Ureter (tissue), 1 donor: ENCODE measurements at regions not wholly inside any gene's neighbourhood (a gene's known extent, or its start where the extent isn't known, plus 50 kb on each side); places are given as distances from the start of the nearest gene placed in this dataset.

Source experiments
- DNase-seq: peaks from one replicate; pipeline ENCODE4 v3.0.0-alpha.2; 2020; ENCODE audit warnings: low spot score
- donor health status: DM: yes; HTN: yes; CAD: no.

GRCh38 chr9:135309763-135310125 is 169.8 kb upstream of the PPP1R26 start:
- no peak for DNase-seq

DNA sequence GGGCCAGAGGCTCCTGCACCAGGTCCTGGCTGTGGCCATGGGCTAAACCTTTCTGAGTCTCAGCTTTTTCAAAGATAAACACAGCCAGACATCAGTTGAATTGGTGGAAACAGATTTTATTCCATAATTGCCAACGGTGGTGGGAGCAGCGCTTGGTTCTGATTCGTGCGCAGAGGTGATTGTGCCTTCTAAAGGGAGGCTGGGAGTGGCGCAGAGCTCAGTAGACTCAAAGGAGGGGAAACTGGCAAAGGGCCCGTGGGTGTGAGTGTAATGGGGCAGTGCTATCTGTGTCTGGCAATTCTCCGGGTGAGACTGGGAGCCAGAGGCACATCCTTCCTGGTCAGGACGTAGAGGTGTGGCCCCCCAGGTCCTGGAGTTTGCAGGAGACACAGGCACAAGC is 169.4 kb upstream of the PPP1R26 start:
- DNase-seq = no peak

DNA sequence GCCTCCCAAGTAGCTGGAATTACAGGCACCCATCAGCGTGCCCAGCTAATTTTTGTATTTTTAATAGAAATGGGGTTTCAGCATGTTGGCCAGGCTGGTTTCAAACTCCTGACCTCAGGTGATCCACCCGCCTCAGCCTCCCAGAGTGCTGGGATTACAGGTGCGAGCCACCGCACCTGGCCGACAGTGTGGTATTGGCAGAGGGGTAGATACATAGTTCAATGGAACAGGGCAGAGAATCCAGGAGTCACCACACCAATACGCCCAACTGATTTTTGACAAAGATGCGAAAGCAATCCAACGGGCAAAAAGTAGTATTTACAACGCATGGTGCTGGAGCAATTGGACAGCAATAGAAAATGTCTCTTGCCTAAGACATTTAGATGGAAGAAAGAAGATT is 164.0 kb upstream of the PPP1R26 start:
- peak; percentile 6 for DNase-seq

- peak; percentile 19 for DNase-seq
Measured at GRCh38 chr9:135320331-135320730, 159.3 kb upstream of the PPP1R26 start.

GRCh38 chr9:135320943-135321342 is 158.6 kb upstream of the PPP1R26 start:
- peak; percentile 24 for DNase-seq

GRCh38 chr9:135321580-135321979 is 158.0 kb upstream of the PPP1R26 start:
- DNase-seq = peak; percentile 29

- no peak for DNase-seq
Measured at GRCh38 chr9:135324329-135324728, 155.3 kb upstream of the PPP1R26 start.

- DNase-seq = no peak
Measured at GRCh38 chr9:135326141-135326540, 153.4 kb upstream of the PPP1R26 start.

DNA sequence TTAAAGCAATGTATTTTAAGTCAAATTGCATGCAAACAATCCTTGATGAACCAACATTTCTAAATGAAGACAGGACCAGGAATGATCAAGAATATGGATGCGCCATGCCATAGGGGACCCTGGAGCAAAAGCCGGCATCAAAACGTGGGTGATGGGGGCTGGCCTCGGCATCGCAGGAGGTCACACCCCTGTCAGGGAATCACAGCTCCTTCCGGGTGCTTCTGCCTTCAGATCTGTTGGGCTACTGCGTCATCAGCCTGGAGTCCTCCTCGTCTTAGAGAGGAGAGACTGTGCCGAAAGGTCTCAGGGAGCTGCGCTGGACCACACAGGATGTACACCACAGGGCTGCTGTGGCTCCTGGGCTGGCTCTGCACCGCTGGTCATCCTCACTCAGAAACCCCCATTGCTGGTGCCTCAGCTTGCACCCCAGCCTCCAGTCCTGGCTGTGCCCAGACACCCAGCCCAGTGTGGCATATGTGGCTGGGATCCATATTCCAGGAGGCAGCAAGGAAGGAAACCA is 152.9 kb upstream of the PPP1R26 start:
- no peak for DNase-seq

GRCh38 chr9:135328485-135329417 is 150.8 kb upstream of the PPP1R26 start:
- DNase-seq = peak; percentile 37

DNA sequence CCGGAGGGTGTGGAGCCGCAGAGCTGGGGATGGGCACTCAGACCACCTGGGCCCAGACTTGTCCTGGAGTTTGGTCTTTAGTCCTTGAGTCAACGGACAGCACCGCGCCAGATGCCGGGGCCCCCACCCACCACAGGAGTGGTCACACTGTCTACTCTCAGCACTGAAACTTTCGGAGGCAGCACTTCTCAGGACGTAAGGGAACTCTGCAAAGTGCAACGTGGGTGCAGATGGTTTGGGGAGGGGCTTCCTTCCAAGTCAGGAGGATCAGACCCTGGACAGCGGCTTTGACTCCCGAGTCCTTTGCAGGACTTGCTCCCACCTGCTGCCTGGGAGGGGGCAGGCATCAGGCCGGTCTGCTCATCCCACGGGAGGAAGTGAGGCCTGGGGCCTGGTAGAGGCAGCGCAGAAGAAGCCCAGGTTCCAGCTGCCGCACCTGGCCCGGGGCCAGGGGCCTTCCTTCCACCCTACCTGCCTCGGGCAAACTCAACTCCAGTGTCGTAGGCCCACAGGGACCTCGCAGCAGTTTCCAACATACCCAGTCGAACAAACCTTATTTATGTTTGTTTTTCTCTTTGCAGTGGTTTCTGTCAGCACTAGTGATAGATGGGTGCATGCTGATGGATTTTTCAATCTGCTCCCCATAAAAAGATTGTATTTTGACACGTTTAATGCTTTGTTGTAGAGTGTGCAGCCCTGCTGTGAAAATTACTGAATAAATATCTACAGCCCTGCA is 149.8 kb upstream of the PPP1R26 start:
- peak; percentile 33 for DNase-seq

- DNase-seq = peak; percentile 23
Measured at GRCh38 chr9:135330307-135330631, 149.3 kb upstream of the PPP1R26 start.

GRCh38 chr9:135330685-135331590 is 148.6 kb upstream of the PPP1R26 start:
- peak; percentile 32 for DNase-seq

DNA sequence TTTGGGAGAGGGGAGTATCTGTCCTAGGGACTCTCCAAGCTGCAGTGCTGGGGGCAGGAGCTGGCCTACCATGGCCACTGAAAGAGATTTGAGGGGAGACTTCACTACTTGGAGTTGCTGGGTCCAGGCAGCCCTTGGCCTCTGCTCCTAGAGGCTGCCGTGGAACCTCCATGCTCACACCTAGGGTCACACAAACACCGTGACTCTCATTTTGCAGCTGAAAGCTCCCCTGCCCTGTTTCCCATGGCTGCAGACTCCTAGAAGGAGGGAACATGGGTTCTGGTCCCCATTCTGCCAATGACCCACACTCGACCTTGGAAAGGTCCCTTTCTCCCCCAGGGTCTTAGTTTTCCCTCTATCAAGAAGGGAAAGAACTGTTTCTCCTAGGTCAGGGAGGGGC is 147.1 kb upstream of the PPP1R26 start:
- DNase-seq = peak; percentile 10

GRCh38 chr9:135332979-135333748 is 146.4 kb upstream of the PPP1R26 start:
- DNase-seq = peak; percentile 17

DNA sequence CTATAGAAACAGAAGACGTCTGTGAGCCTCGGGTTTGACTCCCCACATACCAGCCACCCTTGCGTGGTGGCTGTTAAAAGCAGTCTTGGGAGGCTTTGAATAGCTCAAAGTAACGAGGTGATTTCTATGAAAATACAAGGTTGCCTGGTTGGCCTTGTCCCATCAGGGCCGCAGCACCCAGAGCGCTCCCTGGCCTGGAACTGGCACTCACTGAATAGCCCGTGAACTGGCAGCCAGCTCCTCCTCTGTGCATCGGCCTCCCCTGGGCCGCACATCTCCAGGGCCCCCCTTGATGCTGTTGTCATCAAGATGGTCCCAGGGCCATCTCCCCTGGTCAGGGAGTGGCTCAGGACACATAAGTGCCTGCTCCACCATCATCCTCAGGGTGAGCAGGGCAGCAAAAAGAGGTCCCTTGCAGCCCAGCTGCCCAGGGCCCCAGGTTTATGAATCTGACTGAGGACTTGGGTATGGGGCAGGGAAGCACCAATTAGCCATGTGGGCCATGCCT is 144.6 kb upstream of the PPP1R26 start:
- DNase-seq = peak; percentile 18

DNA sequence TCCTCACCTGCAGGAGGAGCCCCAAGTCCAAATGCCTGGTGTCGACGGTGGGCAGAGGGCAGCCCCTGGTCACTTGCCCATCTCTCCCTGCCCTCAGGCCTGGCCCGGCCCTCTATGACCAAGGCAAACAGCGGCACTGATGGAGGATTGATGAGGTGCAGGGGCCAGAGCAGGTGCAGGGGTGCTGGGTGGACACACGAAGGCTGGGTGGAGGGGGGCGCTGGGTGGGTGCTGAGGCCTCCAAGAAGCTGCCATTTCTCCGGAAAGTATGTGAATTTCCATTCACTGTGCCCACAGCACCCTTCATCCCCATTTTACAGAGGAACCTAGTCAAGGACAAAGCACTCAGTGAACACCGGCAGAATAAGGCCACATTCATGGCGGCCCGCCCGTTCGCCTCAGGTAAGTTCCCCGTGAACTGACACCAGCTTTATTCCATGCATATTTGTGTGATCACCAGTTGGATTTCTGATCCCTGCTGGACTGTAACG is 143.8 kb upstream of the PPP1R26 start:
- DNase-seq = peak; percentile 15

DNA sequence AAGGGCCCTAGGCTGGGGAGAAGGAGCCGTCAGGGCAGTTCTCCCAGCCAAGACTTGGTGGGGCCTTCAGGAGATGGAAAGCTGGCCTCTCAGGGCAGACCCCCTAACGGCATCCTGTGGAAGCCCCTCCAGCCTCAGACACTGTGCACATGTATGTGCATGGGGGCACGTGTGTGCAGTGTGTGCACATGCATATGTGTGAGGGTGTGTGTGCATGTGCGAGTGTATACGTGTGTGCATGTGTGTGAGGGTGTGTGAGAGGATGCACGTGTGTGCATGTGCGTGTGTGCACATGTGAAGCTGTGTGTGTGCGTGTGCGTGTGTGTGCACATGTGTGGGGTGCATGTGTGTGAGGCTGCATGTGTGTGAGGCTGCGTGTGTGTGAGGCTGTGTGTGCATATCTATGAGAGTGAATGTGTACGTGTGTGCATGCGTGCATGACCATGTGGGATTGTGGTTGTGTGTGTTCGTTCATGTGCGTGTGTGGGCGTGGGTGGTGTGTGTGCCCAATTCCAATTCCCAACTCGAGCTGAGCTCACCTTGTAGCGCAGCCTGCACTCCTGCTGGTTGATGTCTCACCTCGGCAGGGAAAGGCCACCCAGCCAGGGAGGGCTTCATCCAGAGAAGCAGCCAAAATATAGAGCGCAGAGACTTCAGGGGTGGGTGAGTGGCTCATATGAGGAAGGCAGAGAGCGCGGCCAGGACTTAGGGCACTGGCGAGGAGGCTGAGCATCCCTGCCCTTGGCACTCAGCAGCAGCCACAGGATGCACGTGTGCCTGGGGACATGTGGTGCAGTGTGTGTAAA is 142.7 kb upstream of the PPP1R26 start:
- DNase-seq = no peak

- no peak for DNase-seq
Measured at GRCh38 chr9:135338546-135338945, 141.0 kb upstream of the PPP1R26 start.
